ENCODE measurements at regions not wholly inside any gene's neighbourhood (a gene's known extent, or its start where the extent isn't known, plus 50 kb on each side); places are given as distances from the start of the nearest gene placed in this dataset.

GRCh38 chr6:8674126-8674525, 238.8 kb upstream of the SLC35B3 start:
- no peak overlapping the region for H3K4me3 ChIP-seq (replicated peaks; ENCODE audit: low read depth, low read length)
- TF ChIP-seq CTCF (IDR thresholded peaks at IDR 0.05; ENCODE audit: low read depth, low read length, missing control alignments), result no peak
- DNase-seq (ENCODE audit: extremely low read depth, low read depth), result no peak

GRCh38 chr6:8672882-8673281, 237.5 kb upstream of the SLC35B3 start:
- TF ChIP-seq CTCF (IDR thresholded peaks at IDR 0.05; ENCODE audit: low read depth, low read length, missing control alignments), result no peak
- no peak overlapping the region for H3K4me3 ChIP-seq (replicated peaks; ENCODE audit: low read depth, low read length)
- no peak for DNase-seq (ENCODE audit: extremely low read depth, low read depth)

- no peak for TF ChIP-seq CTCF (IDR thresholded peaks at IDR 0.05; ENCODE audit: low read depth, low read length, missing control alignments)
- DNase-seq (ENCODE audit: extremely low read depth, low read depth), result no peak
- H3K4me3 ChIP-seq (replicated peaks; ENCODE audit: low read depth, low read length), result no peak overlapping the region
These were observed 235.4 kb upstream of the SLC35B3 start for GRCh38 chr6:8670792-8671191.

GRCh38 chr6:8664700-8665099, 229.4 kb upstream of the SLC35B3 start:
- DNase-seq (ENCODE audit: extremely low read depth, low read depth), result no peak
- TF ChIP-seq CTCF (IDR thresholded peaks at IDR 0.05; ENCODE audit: low read depth, low read length, missing control alignments), result no peak
- no peak overlapping the region for H3K4me3 ChIP-seq (replicated peaks; ENCODE audit: low read depth, low read length)

GRCh38 chr6:8664070-8664469, 228.7 kb upstream of the SLC35B3 start:
- H3K4me3 ChIP-seq (replicated peaks; ENCODE audit: low read depth, low read length), result no peak overlapping the region
- no peak for DNase-seq (ENCODE audit: extremely low read depth, low read depth)
- no peak for TF ChIP-seq CTCF (IDR thresholded peaks at IDR 0.05; ENCODE audit: low read depth, low read length, missing control alignments)

- TF ChIP-seq CTCF (IDR thresholded peaks at IDR 0.05; ENCODE audit: low read depth, low read length, missing control alignments), result no peak
- DNase-seq (ENCODE audit: extremely low read depth, low read depth), result no peak
- H3K4me3 ChIP-seq (replicated peaks; ENCODE audit: low read depth, low read length), result no peak overlapping the region
These were observed 224.3 kb upstream of the SLC35B3 start for GRCh38 chr6:8659404-8660189.

GRCh38 chr6:8658416-8658815, 223.1 kb upstream of the SLC35B3 start:
- no peak for TF ChIP-seq CTCF (IDR thresholded peaks at IDR 0.05; ENCODE audit: low read depth, low read length, missing control alignments)
- DNase-seq (ENCODE audit: extremely low read depth, low read depth), result no peak
- H3K4me3 ChIP-seq (replicated peaks; ENCODE audit: low read depth, low read length), result no peak overlapping the region
